GM18505 (cell line): ENCODE measurements at regions not wholly inside any gene's neighbourhood (a gene's known extent, or its start where the extent isn't known, plus 50 kb on each side); places are given as distances from the start of the nearest gene placed in this dataset.

Source experiments
- ATAC-seq: cut with Tn5 transposase; IDR thresholded peaks from one replicate; pipeline ENCODE4 v1.9.1; 2021; ENCODE audit not compliant: unreplicated experiment
- POLR2A ChIP-seq: IDR thresholded peaks from 4 replicates; pipeline ENCODE4 v1.6.1; 2011; ENCODE audit warnings: borderline replicate concordance; ENCODE audit not compliant: insufficient read depth, insufficient read length; ENCODE audit errors: extremely low read depth

DNA sequence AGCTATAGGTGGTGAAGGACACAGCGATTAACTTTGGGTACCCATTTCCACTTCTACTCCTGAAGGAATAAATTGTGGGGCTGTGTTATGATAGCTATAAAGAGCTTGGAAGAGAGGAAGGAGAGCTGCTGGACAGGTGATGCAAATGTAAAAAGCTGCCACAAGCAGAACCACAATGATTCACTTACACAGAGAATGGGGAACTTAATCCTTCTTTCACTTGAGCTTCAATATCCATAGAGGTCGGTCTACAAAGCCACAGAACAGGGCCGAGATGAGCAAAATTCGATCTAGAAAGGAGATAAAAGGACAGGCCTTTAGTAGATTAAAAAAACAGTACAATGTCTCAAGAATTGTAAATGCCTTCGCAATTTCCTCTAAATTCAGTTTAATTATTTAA is 831.1 kb downstream of the LRFN5 start:
- no peak for TF ChIP-seq POLR2A
- no peak for ATAC-seq

DNA sequence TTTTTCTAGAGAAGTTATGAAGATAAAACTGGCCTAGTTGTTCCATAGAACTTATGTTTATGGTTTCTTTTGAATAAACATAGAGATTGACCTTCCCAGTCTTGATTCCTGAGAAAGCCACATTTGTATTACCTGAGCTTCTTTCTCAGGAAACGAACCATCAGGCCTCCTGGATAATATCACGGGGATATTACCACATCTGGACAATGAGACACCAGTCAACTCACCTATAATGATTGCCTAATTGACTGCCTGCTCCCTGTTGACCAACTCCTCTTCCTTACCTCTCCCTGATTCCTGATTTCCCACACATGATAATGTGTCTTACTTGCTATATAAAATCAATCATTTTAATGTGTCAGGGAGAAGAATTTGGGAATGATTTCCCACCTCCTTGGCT is 822.7 kb downstream of the LRFN5 start:
- no peak for ATAC-seq

DNA sequence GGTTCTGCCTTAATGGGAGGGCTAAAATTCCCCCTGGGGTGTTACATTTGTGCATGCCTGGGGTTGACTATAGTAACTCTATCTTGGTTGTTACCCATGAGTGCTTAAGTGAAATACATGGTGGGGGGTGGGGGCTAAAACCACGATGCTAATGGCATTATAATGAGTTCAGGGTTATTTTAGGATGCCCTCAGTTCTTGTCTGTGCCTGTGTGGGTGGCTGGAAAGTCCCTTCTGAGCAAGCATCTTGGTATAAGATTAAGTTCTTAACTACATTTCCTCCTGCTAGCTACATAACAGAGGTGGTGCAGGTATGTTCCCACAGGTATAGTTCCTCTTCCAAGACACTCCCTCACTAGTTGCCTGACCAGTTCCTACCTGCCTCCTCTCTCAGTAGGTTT is 822.3 kb downstream of the LRFN5 start:
- TF ChIP-seq POLR2A = no peak
- ATAC-seq = peak; percentile 96

More for the DNA sequence above, 822.7 kb downstream of the LRFN5 start:
- no peak for TF ChIP-seq POLR2A

- TF ChIP-seq POLR2A = no peak
- ATAC-seq = no peak
These were observed 817.8 kb downstream of the LRFN5 start for GRCh38 chr14:42424501-42424900.

GRCh38 chr14:42421377-42422078 is 814.9 kb downstream of the LRFN5 start:
- ATAC-seq = peak; percentile 61
- TF ChIP-seq POLR2A = no peak

- TF ChIP-seq POLR2A = no peak
- no peak for ATAC-seq
These were observed 813.4 kb downstream of the LRFN5 start for GRCh38 chr14:42420071-42420470.

- no peak for TF ChIP-seq POLR2A
- no peak for ATAC-seq
These were observed 800.5 kb downstream of the LRFN5 start for GRCh38 chr14:42407153-42407552.

DNA sequence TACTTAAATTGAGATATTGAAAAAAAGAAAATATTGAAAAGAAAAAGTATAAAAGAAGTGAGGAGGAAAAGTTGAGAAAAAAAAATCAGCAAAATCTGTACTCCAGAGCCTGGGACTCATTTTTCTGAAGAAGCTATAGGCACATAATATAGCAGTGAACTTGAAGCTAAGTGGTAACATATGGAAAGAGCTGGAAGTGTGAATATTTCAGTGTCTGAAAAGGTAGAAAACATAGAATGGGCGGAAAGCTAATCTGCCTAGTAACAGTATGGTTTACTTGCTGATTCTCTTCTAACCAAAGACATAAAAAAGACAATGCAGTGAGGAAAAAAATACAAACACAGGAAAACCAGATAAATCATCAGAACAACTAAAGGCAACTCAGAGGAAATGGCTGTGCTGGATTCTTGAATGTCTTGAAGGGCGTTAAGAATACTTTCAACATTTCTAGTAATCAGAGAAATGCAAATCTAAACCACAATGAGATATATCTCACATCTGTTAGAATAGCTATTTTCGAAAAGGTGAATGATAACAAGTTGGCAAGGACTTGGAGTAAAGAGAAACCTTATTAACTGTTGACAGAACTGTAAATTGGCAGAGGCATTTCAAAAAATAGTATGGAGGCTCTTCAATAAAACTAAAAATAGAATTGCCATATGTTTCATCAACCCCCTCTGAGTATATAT is 784.6 kb downstream of the LRFN5 start:
- no peak for ATAC-seq
- no peak for TF ChIP-seq POLR2A

GRCh38 chr14:42378880-42379279 is 772.2 kb downstream of the LRFN5 start:
- no peak for ATAC-seq
- TF ChIP-seq POLR2A = no peak

DNA sequence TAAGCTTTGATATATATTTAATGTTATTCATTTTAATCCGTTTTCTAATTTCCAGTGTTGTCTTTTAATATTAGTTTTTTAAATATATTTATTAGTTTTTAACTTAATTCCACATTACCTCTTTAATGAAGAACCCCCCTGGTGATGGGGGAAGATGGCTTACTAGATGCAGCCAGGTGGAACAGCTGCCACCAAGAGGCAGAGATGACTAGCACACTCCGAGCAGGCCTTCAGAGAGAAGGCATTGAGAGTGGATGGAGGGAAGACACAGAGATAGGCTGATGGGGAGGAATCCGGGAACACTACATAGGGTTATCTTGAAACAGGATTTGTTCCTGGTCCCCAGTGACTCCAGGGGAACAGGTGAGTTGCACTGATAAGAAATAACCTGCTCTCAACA is 771.6 kb downstream of the LRFN5 start:
- ATAC-seq = no peak
- TF ChIP-seq POLR2A = no peak

GRCh38 chr14:42374332-42374731 is 767.7 kb downstream of the LRFN5 start:
- ATAC-seq = no peak
- TF ChIP-seq POLR2A = no peak

- no peak for ATAC-seq
- TF ChIP-seq POLR2A = no peak
These were observed 763.4 kb downstream of the LRFN5 start for GRCh38 chr14:42370056-42370455.

DNA sequence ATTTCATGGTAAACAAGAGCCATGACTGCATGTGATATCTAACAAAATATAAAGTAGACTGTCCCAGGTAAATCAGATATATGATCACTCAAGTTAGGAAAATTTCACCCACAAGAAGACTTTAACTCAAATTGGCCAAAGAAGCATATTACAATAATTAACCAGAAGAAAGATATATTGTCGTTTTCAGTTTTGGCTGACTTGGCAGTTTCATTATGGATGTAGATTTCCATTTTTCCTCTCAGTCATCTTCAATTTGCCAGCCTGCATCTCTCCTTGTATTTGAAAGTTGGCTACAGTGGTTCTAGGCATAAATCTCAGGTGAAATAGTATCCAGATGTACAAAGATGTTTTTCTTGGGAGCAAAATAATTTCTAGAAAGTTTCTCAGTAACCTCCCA is 761.6 kb downstream of the LRFN5 start:
- ATAC-seq = no peak
- TF ChIP-seq POLR2A = no peak

- peak; percentile 86 for ATAC-seq
- TF ChIP-seq POLR2A = no peak
These were observed 746.6 kb downstream of the LRFN5 start for GRCh38 chr14:42353315-42353714.
